ENCODE measurements at regions not wholly inside any gene's neighbourhood (a gene's known extent, or its start where the extent isn't known, plus 50 kb on each side); places are given as distances from the start of the nearest gene placed in this dataset.
"Not testable (repeated sequence)": the region's sequence is repeated elsewhere in the genome, so short reads cannot be mapped to it uniquely, and the experiment has no call there.

- no peak for DNase-seq (ENCODE audit: low read depth)
- no peak overlapping the region for H3K4me3 ChIP-seq (ENCODE audit: low read depth, low read length)
- no peak for TF ChIP-seq CTCF (IDR thresholded peaks at IDR 0.05; ENCODE audit: low read depth, low read length, missing control alignments)
Observed at GRCh38 chr18:5707586-5707985, 163.8 kb upstream of the EPB41L3 start.

DNA sequence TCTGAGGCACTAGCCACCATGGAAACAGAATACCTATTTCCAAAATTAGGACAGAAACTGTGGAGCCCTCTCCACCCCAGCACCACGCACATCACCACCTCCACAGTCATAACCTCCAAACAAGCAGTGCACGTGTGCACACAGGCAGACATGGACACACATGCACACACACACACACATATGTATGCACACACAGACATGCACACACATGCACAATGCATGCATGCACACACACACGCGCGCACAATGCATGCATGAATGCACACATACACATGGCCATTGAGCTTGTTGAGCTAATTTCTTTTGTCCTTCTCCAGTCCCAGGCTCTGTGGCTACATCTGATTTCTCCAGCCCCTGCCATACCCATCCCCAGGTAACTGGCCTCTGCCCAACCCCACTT lies 161.6 kb upstream of the EPB41L3 start:
- no peak for TF ChIP-seq CTCF (IDR thresholded peaks at IDR 0.05; ENCODE audit: low read depth, low read length, missing control alignments)
- DNase-seq (ENCODE audit: low read depth) = no peak
- no peak overlapping the region for H3K4me3 ChIP-seq (ENCODE audit: low read depth, low read length)

GRCh38 chr18:5704847-5705246 lies 161.1 kb upstream of the EPB41L3 start:
- H3K4me3 ChIP-seq (ENCODE audit: low read depth, low read length) = no peak overlapping the region
- TF ChIP-seq CTCF (IDR thresholded peaks at IDR 0.05; ENCODE audit: low read depth, low read length, missing control alignments) = no peak
- DNase-seq (ENCODE audit: low read depth) = no peak

GRCh38 chr18:5702016-5702415 lies 158.2 kb upstream of the EPB41L3 start:
- not testable (repeated sequence) for DNase-seq (ENCODE audit: low read depth); H3K4me3 ChIP-seq (ENCODE audit: low read depth, low read length)

DNA sequence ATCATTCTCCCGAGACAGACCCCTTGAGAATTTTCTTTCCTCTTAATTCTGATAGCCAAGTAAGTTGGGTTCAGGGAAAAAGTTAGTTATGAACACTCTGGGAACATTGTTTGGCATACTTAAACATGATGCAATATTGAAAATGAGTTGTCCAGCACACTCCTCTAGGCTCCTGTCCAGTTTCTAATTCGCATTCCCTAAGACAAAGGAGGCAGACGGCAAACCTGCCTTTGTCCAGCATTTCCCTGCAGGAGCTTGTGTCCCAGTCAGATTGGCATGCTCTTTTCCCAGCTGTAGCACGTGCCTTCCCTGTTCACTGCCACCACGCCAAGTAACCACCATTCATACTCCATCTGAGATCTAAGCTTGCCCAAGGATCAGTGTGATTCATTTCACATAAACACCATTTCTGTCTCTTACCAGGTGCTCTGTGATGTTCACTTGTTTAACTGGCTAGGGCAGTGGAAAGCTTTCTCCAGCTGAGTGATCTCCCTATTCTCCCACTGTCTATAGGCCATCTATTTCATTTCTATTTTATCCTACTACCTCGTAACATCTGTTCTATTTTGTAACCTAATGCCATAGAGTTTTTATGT lies 150.0 kb upstream of the EPB41L3 start:
- TF ChIP-seq CTCF (IDR thresholded peaks at IDR 0.05; ENCODE audit: low read depth, low read length, missing control alignments) = no peak
- DNase-seq (ENCODE audit: low read depth) = no peak

DNA sequence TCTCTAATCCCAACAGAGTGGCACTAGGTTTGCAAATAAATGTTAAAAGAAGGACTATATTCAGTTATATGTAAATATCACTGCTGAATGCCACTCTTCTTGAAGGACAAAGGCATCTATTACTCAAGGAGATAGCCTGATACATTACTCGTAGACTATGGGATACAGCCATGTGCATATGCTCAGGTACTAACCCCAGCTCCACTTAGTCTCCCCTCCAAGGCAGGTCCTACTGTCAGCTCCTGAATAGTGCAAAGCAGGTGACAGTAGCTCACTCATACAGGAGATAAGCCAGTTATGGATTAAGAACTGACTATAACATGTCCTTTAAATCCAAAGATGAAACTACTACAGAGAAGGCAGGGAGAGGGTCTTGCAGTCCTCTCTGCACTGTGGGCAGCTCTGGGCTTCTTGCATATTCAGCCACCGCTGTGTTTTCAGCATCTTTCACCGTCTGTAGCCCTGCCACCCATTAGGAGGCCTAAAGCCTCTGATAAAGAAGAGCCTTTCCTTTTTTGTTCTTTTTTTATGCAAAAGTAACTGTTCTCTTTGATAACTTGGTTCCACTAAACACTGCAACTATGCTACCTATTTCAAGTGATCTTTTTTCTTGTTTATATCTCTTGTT lies 135.1 kb upstream of the EPB41L3 start:
- H3K4me3 ChIP-seq (ENCODE audit: low read depth, low read length) = no peak overlapping the region
- no peak for DNase-seq (ENCODE audit: low read depth)
- no peak for TF ChIP-seq CTCF (IDR thresholded peaks at IDR 0.05; ENCODE audit: low read depth, low read length, missing control alignments)

More for the DNA sequence above, 150.0 kb upstream of the EPB41L3 start:
- H3K4me3 ChIP-seq (ENCODE audit: low read depth, low read length) = no peak overlapping the region

DNA sequence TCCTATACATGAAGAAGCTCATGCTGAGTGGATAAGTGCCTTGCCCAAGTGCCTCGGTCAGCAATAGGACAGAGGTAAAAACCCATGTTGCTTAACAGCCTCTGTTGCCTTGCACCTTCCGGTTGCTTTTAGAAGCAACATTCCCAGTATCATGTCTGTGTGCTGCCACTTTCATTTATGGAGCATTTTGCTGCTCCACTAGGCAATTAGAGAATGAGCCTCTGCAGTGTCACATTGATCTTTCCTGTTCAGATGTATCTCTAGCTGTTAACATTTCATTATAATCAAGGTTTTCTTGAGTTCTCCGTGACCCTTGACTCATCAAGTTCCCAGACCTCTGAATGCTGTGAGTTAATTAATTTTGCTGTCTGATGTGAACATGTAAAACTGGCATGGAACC lies 134.5 kb upstream of the EPB41L3 start:
- TF ChIP-seq CTCF (IDR thresholded peaks at IDR 0.05; ENCODE audit: low read depth, low read length, missing control alignments) = no peak
- H3K4me3 ChIP-seq (ENCODE audit: low read depth, low read length) = no peak overlapping the region
- DNase-seq (ENCODE audit: low read depth) = no peak
